Hepatocyte (in vitro differentiated cells): ENCODE measurements at regions not wholly inside any gene's neighbourhood (a gene's known extent, or its start where the extent isn't known, plus 50 kb on each side); places are given as distances from the start of the nearest gene placed in this dataset.

Source experiments
- DNase-seq: peaks from one replicate; pipeline ENCODE4 v3.0.0-alpha.2; 2016; ENCODE audit warnings: low spot score
- H2AFZ ChIP-seq: fragments of 200-600 bp; sonication (generic); 2 replicates; pipeline ENCODE4 v1.6.0; 2016; ENCODE audit warnings: antibody characterized with exemption, mild to moderate bottlenecking
- H3K27ac ChIP-seq: fragments of 200-600 bp; sonication (generic); 2 replicates; pipeline ENCODE4 v1.5.1; 2016; ENCODE audit warnings: mild to moderate bottlenecking
- H3K27me3 ChIP-seq: fragments of 200-600 bp; sonication (generic); 2 replicates; pipeline ENCODE4 v1.6.1; 2016
- H3K36me3 ChIP-seq: fragments of 200-600 bp; sonication (generic); replicated peaks from 2 replicates; pipeline ENCODE4 v1.5.1; 2016; ENCODE audit warnings: low read depth; ENCODE audit not compliant: insufficient read depth
- H3K4me1 ChIP-seq: fragments of 200-600 bp; sonication (generic); 2 replicates; pipeline ENCODE4 v1.5.1; 2016; ENCODE audit warnings: mild to moderate bottlenecking, moderate library complexity; ENCODE audit not compliant: insufficient read depth
- H3K4me2 ChIP-seq: fragments of 200-600 bp; sonication (generic); 2 replicates; pipeline ENCODE4 v1.6.0; 2016
- H3K4me3 ChIP-seq: fragments of 200-600 bp; sonication (generic); 2 replicates; pipeline ENCODE4 v1.5.1; 2016; ENCODE audit warnings: mild to moderate bottlenecking
- H3K79me2 ChIP-seq: fragments of 200-600 bp; sonication (generic); 2 replicates; pipeline ENCODE4 v1.6.0; 2017; ENCODE audit warnings: mild to moderate bottlenecking
- H3K9me2 ChIP-seq: fragments of 200-600 bp; sonication (generic); replicated peaks from 2 replicates; pipeline ENCODE4 v1.6.0; 2017; ENCODE audit warnings: mild to moderate bottlenecking; ENCODE audit not compliant: insufficient read depth
- H3K9me3 ChIP-seq: fragments of 200-600 bp; sonication (generic); 2 replicates; pipeline ENCODE4 v1.5.1; 2016; ENCODE audit warnings: low read depth, mild to moderate bottlenecking
- H4K20me1 ChIP-seq: fragments of 200-600 bp; sonication (generic); 2 replicates; pipeline ENCODE4 v1.6.0; 2016; ENCODE audit warnings: mild to moderate bottlenecking; ENCODE audit not compliant: insufficient read depth, poor library complexity, severe bottlenecking
- EZH2 ChIP-seq: fragments of 200-600 bp; sonication (generic); IDR thresholded peaks from 2 replicates; pipeline ENCODE4 v1.6.1; 2016; ENCODE audit warnings: antibody characterized with exemption, mild to moderate bottlenecking, borderline replicate concordance
- EZH2phosphoT487 ChIP-seq: fragments of 200-600 bp; sonication (generic); IDR thresholded peaks from one replicate; pipeline ENCODE4 v1.6.1; 2018; ENCODE audit warnings: antibody characterized with exemption, mild to moderate bottlenecking, low read depth, moderate library complexity; ENCODE audit not compliant: unreplicated experiment, severe bottlenecking
- WGBS: methylation state at CpG from one replicate; pipeline ENCODE4 v1.1.6; 2016; ENCODE audit warnings: low lambda C conversion rate; ENCODE audit errors: missing lambda C conversion rate; 5-methylcytosine and 5-hydroxymethylcytosine counted together
- TF ChIP-seq, protein P1 (sequence below): fragments of 200-600 bp; sonication (generic); IDR thresholded peaks from 2 replicates; pipeline ENCODE4 v1.5.1; 2016; ENCODE audit warnings: antibody characterized with exemption, mild to moderate bottlenecking; ENCODE audit not compliant: poor library complexity

DNA sequence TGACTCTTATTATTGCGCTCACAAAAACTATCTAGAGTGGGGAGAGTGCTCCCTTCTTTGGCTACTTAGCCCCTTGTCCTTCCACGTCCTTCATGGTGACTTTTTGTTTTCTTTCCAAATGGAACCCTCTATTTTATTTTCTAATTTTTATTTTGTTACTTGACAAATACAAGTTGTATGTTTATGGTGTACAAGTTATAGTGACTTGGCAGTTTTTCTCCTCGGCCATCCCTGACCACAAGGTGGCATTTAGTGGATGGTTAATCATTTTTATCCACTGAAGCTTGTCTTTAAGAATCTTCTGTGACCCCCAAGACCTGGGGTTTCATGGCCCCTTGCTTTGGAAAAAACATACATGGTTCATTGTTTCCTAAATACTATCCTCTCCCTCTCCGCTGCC, 70.1 kb downstream of the NKX2-1 start:
- WGBS, result 86% methylated on average over 4 of the region's 4 CpGs
- no peak for DNase-seq

DNA sequence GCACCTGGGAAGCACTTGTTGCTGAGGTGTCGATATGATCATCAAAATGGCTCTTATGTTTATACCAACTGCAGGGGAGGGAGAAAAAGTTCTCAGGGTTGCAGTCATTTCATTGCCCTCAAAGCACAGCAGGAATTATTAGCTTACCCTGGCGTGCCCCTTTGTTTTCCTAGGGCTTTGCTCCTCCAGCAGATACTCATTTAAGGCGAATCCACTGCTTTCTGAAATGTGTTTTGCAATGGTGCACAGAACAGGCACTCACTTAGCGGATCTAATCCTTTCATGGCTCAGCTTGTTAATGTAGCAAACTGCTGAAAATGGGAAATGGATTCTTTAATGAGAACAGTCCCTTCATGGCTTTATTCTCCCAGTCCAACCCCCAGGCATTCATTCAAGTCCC, 76.7 kb downstream of the NKX2-1 start:
- no peak for TF ChIP-seq EZH2
- TF ChIP-seq, protein P1, sequence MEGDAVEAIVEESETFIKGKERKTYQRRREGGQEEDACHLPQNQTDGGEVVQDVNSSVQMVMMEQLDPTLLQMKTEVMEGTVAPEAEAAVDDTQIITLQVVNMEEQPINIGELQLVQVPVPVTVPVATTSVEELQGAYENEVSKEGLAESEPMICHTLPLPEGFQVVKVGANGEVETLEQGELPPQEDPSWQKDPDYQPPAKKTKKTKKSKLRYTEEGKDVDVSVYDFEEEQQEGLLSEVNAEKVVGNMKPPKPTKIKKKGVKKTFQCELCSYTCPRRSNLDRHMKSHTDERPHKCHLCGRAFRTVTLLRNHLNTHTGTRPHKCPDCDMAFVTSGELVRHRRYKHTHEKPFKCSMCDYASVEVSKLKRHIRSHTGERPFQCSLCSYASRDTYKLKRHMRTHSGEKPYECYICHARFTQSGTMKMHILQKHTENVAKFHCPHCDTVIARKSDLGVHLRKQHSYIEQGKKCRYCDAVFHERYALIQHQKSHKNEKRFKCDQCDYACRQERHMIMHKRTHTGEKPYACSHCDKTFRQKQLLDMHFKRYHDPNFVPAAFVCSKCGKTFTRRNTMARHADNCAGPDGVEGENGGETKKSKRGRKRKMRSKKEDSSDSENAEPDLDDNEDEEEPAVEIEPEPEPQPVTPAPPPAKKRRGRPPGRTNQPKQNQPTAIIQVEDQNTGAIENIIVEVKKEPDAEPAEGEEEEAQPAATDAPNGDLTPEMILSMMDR, result no peak
- TF ChIP-seq EZH2phosphoT487, result no peak
- H3K9me2 ChIP-seq, result no peaks in the 10 kb centered on the region
- DNase-seq, result no peak
- no peak overlapping the region for H3K4me3 ChIP-seq
- H3K36me3 ChIP-seq, result no peaks in the 10 kb centered on the region
- no peak overlapping the region for H3K27ac ChIP-seq
- H3K27me3 ChIP-seq, result peaks cover 13% of the 10 kb centered on the region
- no peak overlapping the region for H3K4me2 ChIP-seq
- no peaks in the 10 kb centered on the region for H3K79me2 ChIP-seq
- no peaks in the 10 kb centered on the region for H3K9me3 ChIP-seq
- H2AFZ ChIP-seq, result no peak overlapping the region
- WGBS, result 20% methylated on average over 4 of the region's 4 CpGs
- no peaks in the 10 kb centered on the region for H3K4me1 ChIP-seq
- H4K20me1 ChIP-seq, result no peaks in the 10 kb centered on the region

More for the DNA sequence above, 70.1 kb downstream of the NKX2-1 start:
- no peaks in the 10 kb centered on the region for H3K27me3 ChIP-seq
- no peaks in the 10 kb centered on the region for H3K36me3 ChIP-seq
- no peak overlapping the region for H2AFZ ChIP-seq
- H3K4me1 ChIP-seq, result peaks cover 3% of the 10 kb centered on the region
- no peaks in the 10 kb centered on the region for H3K79me2 ChIP-seq
- H4K20me1 ChIP-seq, result no peaks in the 10 kb centered on the region
- TF ChIP-seq EZH2phosphoT487 (no peak), EZH2 (no peak)
- TF ChIP-seq, protein P1, result no peak
- H3K9me2 ChIP-seq, result no peaks in the 10 kb centered on the region
- no peaks in the 10 kb centered on the region for H3K9me3 ChIP-seq
- H3K4me3 ChIP-seq, result no peak overlapping the region
- no peak overlapping the region for H3K4me2 ChIP-seq
- no peak overlapping the region for H3K27ac ChIP-seq

DNA sequence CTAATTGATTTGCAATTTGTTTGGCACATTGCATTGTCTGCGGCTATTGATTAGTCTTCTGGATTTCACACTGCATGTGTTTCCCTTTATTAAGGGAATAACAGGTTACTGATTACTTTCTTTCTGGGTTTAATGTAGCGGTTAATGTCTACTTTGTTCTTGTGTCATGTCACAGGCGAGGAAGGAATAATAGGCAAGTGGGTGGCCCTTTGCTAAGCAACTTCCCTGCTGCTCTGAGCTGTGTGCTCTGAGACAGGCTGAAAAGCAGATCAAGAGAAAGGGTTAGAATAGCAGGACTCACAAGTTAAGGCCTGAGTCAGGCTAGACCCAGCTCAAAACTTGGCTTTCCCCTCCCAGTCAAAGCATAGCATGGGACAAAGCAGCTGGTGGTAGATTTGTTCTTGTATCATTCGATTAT, 77.2 kb downstream of the NKX2-1 start:
- Histone ChIP-seq H3K27ac (no peak overlapping the region), H3K9me3 (no peaks in the 10 kb centered on the region), H4K20me1 (no peaks in the 10 kb centered on the region), H3K79me2 (no peaks in the 10 kb centered on the region), H3K27me3 (peaks cover 13% of the 10 kb centered on the region), H3K9me2 (no peaks in the 10 kb centered on the region), H3K36me3 (no peaks in the 10 kb centered on the region), H3K4me3 (no peak overlapping the region), H3K4me1 (no peaks in the 10 kb centered on the region), H3K4me2 (no peak overlapping the region), H2AFZ (no peak overlapping the region)
- 49% methylated on average over 4 of the region's 4 CpGs for WGBS
- TF ChIP-seq EZH2 (no peak), EZH2phosphoT487 (no peak)
- TF ChIP-seq, protein P1, result no peak
- DNase-seq, result no peak

DNA sequence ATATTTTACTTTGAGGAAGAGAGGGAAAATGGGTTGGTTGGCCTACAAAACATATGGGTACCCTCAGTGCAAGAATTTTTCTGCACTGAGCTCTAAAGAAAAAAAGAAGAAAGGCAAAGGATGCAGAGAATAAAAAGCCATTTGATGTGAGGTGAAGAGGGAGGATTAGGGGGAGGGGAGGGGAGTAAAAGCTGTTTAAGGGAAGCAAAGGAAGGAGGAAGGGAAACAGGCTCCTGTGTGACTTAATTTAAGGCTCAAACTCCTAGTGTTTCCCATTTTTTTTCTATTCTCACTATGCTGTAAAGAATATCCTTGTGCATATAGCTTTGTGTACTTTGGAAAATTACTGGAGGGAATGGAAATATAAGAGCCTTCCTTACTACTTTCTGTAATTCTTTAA, 78.7 kb downstream of the NKX2-1 start:
- Histone ChIP-seq H4K20me1 (no peaks in the 10 kb centered on the region), H3K9me3 (no peaks in the 10 kb centered on the region), H3K27me3 (peaks cover 13% of the 10 kb centered on the region), H3K79me2 (no peaks in the 10 kb centered on the region), H3K27ac (no peak overlapping the region), H3K36me3 (no peaks in the 10 kb centered on the region), H3K4me3 (no peak overlapping the region), H2AFZ (no peak overlapping the region), H3K4me2 (no peak overlapping the region), H3K9me2 (no peaks in the 10 kb centered on the region), H3K4me1 (no peaks in the 10 kb centered on the region)
- no peak for TF ChIP-seq EZH2phosphoT487
- TF ChIP-seq EZH2, result no peak
- TF ChIP-seq, protein P1, result no peak
- no peak for DNase-seq
